Fibroblast of mammary gland (primary cell): ENCODE measurements at regions not wholly inside any gene's neighbourhood (a gene's known extent, or its start where the extent isn't known, plus 50 kb on each side); places are given as distances from the start of the nearest gene placed in this dataset.

Experiments used
- DNase-seq: peaks from one replicate; pipeline ENCODE4 v3.0.0-alpha.2; 2010; ENCODE audit warnings: low read depth
- H3K4me3 ChIP-seq: 2 replicates; pipeline ENCODE4 v1.5.1; 2011; ENCODE audit warnings: low read depth, mild to moderate bottlenecking, low read length, moderate library complexity; ENCODE audit not compliant: control insufficient read depth
- CTCF ChIP-seq: conservative IDR thresholded peaks from 2 replicates; pipeline ENCODE4 v1.5.1; 2011; ENCODE audit warnings: low read depth, low read length, inconsistent platforms; ENCODE audit not compliant: control insufficient read depth, insufficient read depth

- DNase-seq, result no peak
- H3K4me3 ChIP-seq, result no peak overlapping the region
- no peak for TF ChIP-seq CTCF
Measured at GRCh38 chr4:8745826-8746225, 125.8 kb downstream of the HMX1 start.

- no peak for TF ChIP-seq CTCF
- no peak overlapping the region for H3K4me3 ChIP-seq
- no peak for DNase-seq
Measured at GRCh38 chr4:8745005-8745790, 126.4 kb downstream of the HMX1 start.

- no peak for TF ChIP-seq CTCF
- no peak overlapping the region for H3K4me3 ChIP-seq
- no peak for DNase-seq
Measured at GRCh38 chr4:8744083-8744805, 127.4 kb downstream of the HMX1 start.

- no peak for TF ChIP-seq CTCF
- no peak for DNase-seq
- H3K4me3 ChIP-seq, result no peak overlapping the region
Measured at GRCh38 chr4:8742546-8742945, 129.1 kb downstream of the HMX1 start.

GRCh38 chr4:8741513-8742226, 130.0 kb downstream of the HMX1 start:
- no peak for DNase-seq
- no peak overlapping the region for H3K4me3 ChIP-seq
- TF ChIP-seq CTCF, result no peak

- TF ChIP-seq CTCF, result no peak
- DNase-seq, result no peak
Measured at GRCh38 chr4:8740666-8741395, 130.8 kb downstream of the HMX1 start.

More at GRCh38 chr4:8740666-8741395, 130.8 kb downstream of the HMX1 start:
- H3K4me3 ChIP-seq, result no peak overlapping the region
